ENCODE measurements at regions not wholly inside any gene's neighbourhood (a gene's known extent, or its start where the extent isn't known, plus 50 kb on each side); places are given as distances from the start of the nearest gene placed in this dataset.

- Histone ChIP-seq H3K4me1 (ENCODE audit: insufficient read depth) (no peaks in the 10 kb centered on the region), H3K4me3 (no peak overlapping the region), H3K27me3 (no peaks in the 10 kb centered on the region), H3K36me3 (no peaks in the 10 kb centered on the region), H3K27ac (no peak overlapping the region), H3K9me3 (no peaks in the 10 kb centered on the region)
- no peak for DNase-seq
- no peak for TF ChIP-seq EP300 (IDR thresholded peaks at IDR 0.05)
- TF ChIP-seq POLR2A (IDR thresholded peaks at IDR 0.05), result no peak
- no peak for TF ChIP-seq CTCF (IDR thresholded peaks at IDR 0.05)
- intact Hi-C loops (cut with DNase I), result no loop called here
Observed at GRCh38 chr1:169009666-169010065, 96.8 kb upstream of the ATP1B1 start.

- Histone ChIP-seq H3K4me3 (no peak overlapping the region), H3K27ac (no peak overlapping the region), H3K4me1 (ENCODE audit: insufficient read depth) (no peaks in the 10 kb centered on the region), H3K36me3 (no peaks in the 10 kb centered on the region), H3K9me3 (no peaks in the 10 kb centered on the region), H3K27me3 (no peaks in the 10 kb centered on the region)
- 89 to 95% (median 92%) methylated on average over 2 of the region's 2 CpGs for WGBS, 3 donors
- no peak for TF ChIP-seq POLR2A (IDR thresholded peaks at IDR 0.05)
- no peak for TF ChIP-seq CTCF (IDR thresholded peaks at IDR 0.05)
- no peak for TF ChIP-seq EP300 (IDR thresholded peaks at IDR 0.05)
- intact Hi-C loops (cut with DNase I), result no loop called here
- DNase-seq, result no peak
Observed at GRCh38 chr1:169012416-169012815, 94.1 kb upstream of the ATP1B1 start.

- Histone ChIP-seq H3K4me1 (ENCODE audit: insufficient read depth) (no peaks in the 10 kb centered on the region), H3K27me3 (no peaks in the 10 kb centered on the region), H3K9me3 (no peaks in the 10 kb centered on the region), H3K36me3 (no peaks in the 10 kb centered on the region), H3K4me3 (no peak overlapping the region), H3K27ac (no peak overlapping the region)
- TF ChIP-seq CTCF (IDR thresholded peaks at IDR 0.05), result no peak
- no peak for TF ChIP-seq POLR2A (IDR thresholded peaks at IDR 0.05)
- no peak for TF ChIP-seq EP300 (IDR thresholded peaks at IDR 0.05)
- WGBS, 3 donors, result 91 to 98% (median 97%) methylated on average over 4 of the region's 4 CpGs
- intact Hi-C loops (cut with DNase I), result no loop called here
- no peak for DNase-seq
Observed at GRCh38 chr1:169013821-169014220, 92.7 kb upstream of the ATP1B1 start.

- TF ChIP-seq CTCF (IDR thresholded peaks at IDR 0.05) (no peak), EP300 (IDR thresholded peaks at IDR 0.05) (no peak), POLR2A (IDR thresholded peaks at IDR 0.05) (no peak)
- H3K4me3 ChIP-seq, result no peak overlapping the region
- intact Hi-C loops (cut with DNase I), result no loop called here
- H3K27ac ChIP-seq, result no peak overlapping the region
- 80 to 92% (median 86%) methylated on average over 5 of the region's 5 CpGs for WGBS, 3 donors
- H3K4me1 ChIP-seq (ENCODE audit: insufficient read depth), result no peaks in the 10 kb centered on the region
- no peaks in the 10 kb centered on the region for H3K36me3 ChIP-seq
- DNase-seq, result no peak
- no peaks in the 10 kb centered on the region for H3K27me3 ChIP-seq
- H3K9me3 ChIP-seq, result no peaks in the 10 kb centered on the region
Observed at GRCh38 chr1:169015464-169015863, 91.0 kb upstream of the ATP1B1 start.

- Histone ChIP-seq H3K4me1 (ENCODE audit: insufficient read depth) (no peaks in the 10 kb centered on the region), H3K4me3 (no peak overlapping the region), H3K36me3 (no peaks in the 10 kb centered on the region), H3K9me3 (no peaks in the 10 kb centered on the region), H3K27ac (no peak overlapping the region), H3K27me3 (no peaks in the 10 kb centered on the region)
- 87 to 94% (median 93%) methylated on average over 4 of the region's 4 CpGs for WGBS, 3 donors
- TF ChIP-seq EP300 (IDR thresholded peaks at IDR 0.05), result no peak
- no peak for TF ChIP-seq CTCF (IDR thresholded peaks at IDR 0.05)
- DNase-seq, result no peak
- intact Hi-C loops (cut with DNase I), result no loop called here
Observed at GRCh38 chr1:169018751-169019150, 87.7 kb upstream of the ATP1B1 start.

Data from ovary (tissue), 7 donors.